GM23338 (cell line): ENCODE measurements at regions not wholly inside any gene's neighbourhood (a gene's known extent, or its start where the extent isn't known, plus 50 kb on each side); places are given as distances from the start of the nearest gene placed in this dataset.
"Not testable (repeated sequence)": the region's sequence is repeated elsewhere in the genome, so short reads cannot be mapped to it uniquely, and the experiment has no call there.

Experiments used
- ATAC-seq: fragments of 200-7000 bp; cut with Tn5 transposase; 3 replicates; pipeline ENCODE4 v1.9.1; 2020
- DNase-seq: peaks from one replicate; pipeline ENCODE4 v3.0.0-alpha.2; 2015; ENCODE audit warnings: low spot score
- H2AFZ ChIP-seq: fragments of 200-600 bp; sonication (generic); 2 replicates; pipeline ENCODE4 v1.8.0; 2016; ENCODE audit warnings: antibody characterized with exemption, mild to moderate bottlenecking, moderate library complexity
- H3F3A ChIP-seq: fragments of 200-600 bp; sonication (generic); replicated peaks from 2 replicates; pipeline ENCODE4 v1.8.0; 2017; ENCODE audit warnings: antibody characterized with exemption, mixed run types, low read depth
- H3K27ac ChIP-seq: fragments of 200-600 bp; sonication (generic); 2 replicates; pipeline ENCODE4 v1.6.1; 2016; ENCODE audit warnings: low read depth
- H3K27me3 ChIP-seq: fragments of 200-600 bp; sonication (generic); 2 replicates; pipeline ENCODE4 v1.8.0; 2016; ENCODE audit warnings: mild to moderate bottlenecking, mixed run types, moderate library complexity; ENCODE audit not compliant: insufficient read depth
- H3K36me3 ChIP-seq: fragments of 200-600 bp; sonication (generic); 2 replicates; pipeline ENCODE4 v1.8.0; 2016; ENCODE audit warnings: mild to moderate bottlenecking; ENCODE audit not compliant: insufficient read depth
- H3K4me1 ChIP-seq: fragments of 200-600 bp; sonication (generic); 2 replicates; pipeline ENCODE4 v1.8.0; 2016; ENCODE audit warnings: mild to moderate bottlenecking, moderate library complexity; ENCODE audit not compliant: insufficient read depth
- H3K4me2 ChIP-seq: fragments of 200-600 bp; sonication (generic); 2 replicates; pipeline ENCODE4 v1.7.1; 2017; ENCODE audit warnings: mixed run types
- H3K4me3 ChIP-seq: fragments of 200-600 bp; sonication (generic); 2 replicates; pipeline ENCODE4 v1.6.1; 2016; ENCODE audit warnings: mixed run types
- H3K79me2 ChIP-seq: fragments of 200-600 bp; sonication (generic); replicated peaks from 2 replicates; pipeline ENCODE4 v1.8.0; 2017; ENCODE audit warnings: mild to moderate bottlenecking; ENCODE audit not compliant: insufficient read depth
- H3K9me2 ChIP-seq: fragments of 200-600 bp; sonication (generic); 2 replicates; pipeline ENCODE4 v1.8.0; 2017; ENCODE audit not compliant: insufficient read depth
- H4K20me1 ChIP-seq: fragments of 200-600 bp; sonication (generic); replicated peaks from 2 replicates; pipeline ENCODE4 v1.8.0; 2017; ENCODE audit warnings: mild to moderate bottlenecking; ENCODE audit not compliant: insufficient read depth
- H3K27ac Mint-ChIP-seq: 2 replicates; pipeline ENCODE4 v1.8.0; 2020; ENCODE audit warnings: inconsistent platforms, mild to moderate bottlenecking, moderate library complexity, mixed read lengths
- H3K27me3 Mint-ChIP-seq: 3 replicates; pipeline ENCODE4 v1.8.0; 2022; ENCODE audit warnings: low read depth, mild to moderate bottlenecking, moderate library complexity, mixed read lengths, inconsistent platforms; ENCODE audit not compliant: insufficient read depth, poor library complexity
- H3K36me3 Mint-ChIP-seq: 3 replicates; pipeline ENCODE4 v1.8.0; 2021; ENCODE audit warnings: low read depth, mild to moderate bottlenecking, inconsistent platforms, moderate library complexity, mixed read lengths
- H3K4me1 Mint-ChIP-seq: 3 replicates; pipeline ENCODE4 v1.8.0; 2020; ENCODE audit warnings: mild to moderate bottlenecking, inconsistent platforms, mixed read lengths
- H3K4me3 Mint-ChIP-seq: 3 replicates; pipeline ENCODE4 v1.8.0; 2021; ENCODE audit warnings: moderate library complexity, mild to moderate bottlenecking, inconsistent platforms, mixed read lengths
- H3K9me3 Mint-ChIP-seq: 3 replicates; pipeline ENCODE4 v1.8.0; 2020; ENCODE audit warnings: moderate library complexity, mild to moderate bottlenecking, inconsistent platforms, mixed read lengths
- CREB1 ChIP-seq: fragments of 250-450 bp; sonication (Bioruptor Pico); IDR thresholded peaks from 2 replicates; pipeline ENCODE4 v1.5.0; 2020; ENCODE audit warnings: low read depth, mild to moderate bottlenecking, moderate library complexity
- ETS1 ChIP-seq: IDR thresholded peaks from 2 replicates; pipeline ENCODE4 v1.6.1; 2016; ENCODE audit warnings: antibody characterized with exemption
- EZH2 ChIP-seq: fragments of 200-600 bp; sonication (generic); IDR thresholded peaks from one replicate; pipeline ENCODE4 v1.8.0; 2017; ENCODE audit warnings: antibody characterized with exemption, mild to moderate bottlenecking, low read depth; ENCODE audit not compliant: unreplicated experiment
- JUNB ChIP-seq: IDR thresholded peaks from one replicate; pipeline ENCODE4 v1.6.1; 2016; ENCODE audit warnings: antibody characterized with exemption; ENCODE audit not compliant: unreplicated experiment
- NANOG ChIP-seq: IDR thresholded peaks from 2 replicates; pipeline ENCODE4 v1.6.1; 2016; ENCODE audit warnings: antibody characterized with exemption, borderline replicate concordance
- ZNF114 ChIP-seq: fragments of 250-450 bp; sonication (Bioruptor Pico); IDR thresholded peaks from 2 replicates; pipeline ENCODE4 v1.5.0; 2020; ENCODE audit warnings: mild to moderate bottlenecking, moderate library complexity
- ZNF331 ChIP-seq: fragments of 250-450 bp; sonication (Bioruptor Pico); IDR thresholded peaks from 2 replicates; pipeline ENCODE4 v1.5.0; 2020; ENCODE audit warnings: low read depth, mild to moderate bottlenecking, moderate library complexity
- TF ChIP-seq, protein P1 (sequence below): fragments of 250-450 bp; sonication (Bioruptor Pico); IDR thresholded peaks from 2 replicates; pipeline ENCODE4 v1.5.0; 2020; ENCODE audit warnings: mild to moderate bottlenecking, moderate library complexity
- TF ChIP-seq, protein P2 (sequence below): IDR thresholded peaks from one replicate; pipeline ENCODE4 v1.6.1; 2018; ENCODE audit warnings: antibody characterized with exemption; ENCODE audit not compliant: unreplicated experiment

DNA sequence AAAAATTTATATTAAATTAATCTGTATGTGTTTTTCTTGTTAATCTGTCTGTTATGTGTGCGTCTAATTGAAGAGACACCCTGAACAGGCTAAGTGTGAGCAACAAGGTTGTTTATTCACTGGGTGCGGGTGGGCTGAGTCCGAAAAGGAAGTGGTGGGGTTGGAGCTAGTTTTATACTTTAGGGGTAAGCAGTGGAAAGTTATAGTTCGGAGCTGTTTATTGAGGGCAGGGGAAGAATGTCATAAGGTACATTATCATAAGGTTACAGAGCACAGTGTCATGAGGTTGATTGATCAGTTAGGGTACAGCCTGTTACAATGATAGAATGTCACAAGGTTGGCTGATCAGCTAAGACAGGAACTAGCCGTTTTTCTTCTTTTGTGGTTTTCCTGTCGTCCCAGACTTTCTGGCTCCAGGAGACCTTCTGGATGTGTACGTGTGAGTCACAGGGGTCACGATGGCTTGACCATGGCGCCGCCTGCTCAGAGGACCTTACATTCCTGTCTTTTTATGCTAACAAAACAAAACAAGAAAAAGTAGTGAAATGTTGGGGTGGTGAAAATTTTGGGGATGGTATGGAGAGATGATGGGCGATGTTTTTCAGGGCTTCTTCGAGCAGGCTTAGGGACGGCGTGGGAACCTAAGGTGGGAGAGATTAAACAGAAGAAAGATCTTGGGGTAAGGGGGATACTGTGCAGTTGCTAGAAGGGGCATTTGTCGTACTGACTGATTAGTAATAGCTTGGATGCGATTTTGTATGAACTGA, 754.0 kb upstream of the ADGRB3 start:
- H3K9me3 Mint-ChIP-seq, result peaks cover 14% of the 10 kb centered on the region; the same call in 2 of the 3 replicates
- ATAC-seq, result no peak
- peaks cover 6% of the 10 kb centered on the region; the same call in 2 of the 3 replicates for H3K4me1 Mint-ChIP-seq
- no peaks in the 10 kb centered on the region for H3K27me3 Mint-ChIP-seq
- Histone ChIP-seq H3K27ac (no peak overlapping the region), H3K9me2 (peaks cover 15% of the 10 kb centered on the region; the same call in 1 of the 2 replicates), H3K4me2 (no peak overlapping the region), H3K4me1 (peaks cover 4% of the 10 kb centered on the region; the same call in 1 of the 2 replicates), H3K79me2 (no peaks in the 10 kb centered on the region), H3F3A (no peaks in the 10 kb centered on the region), H3K27me3 (no peaks in the 10 kb centered on the region), H4K20me1 (no peaks in the 10 kb centered on the region), H3K36me3 (0 out of 2 replicates have a peak, but pooled peaks cover 4% of the 10 kb centered on the region), H2AFZ (no peak overlapping the region), H3K4me3 (no peak overlapping the region)
- no peak for DNase-seq
- no peak overlapping the region for H3K4me3 Mint-ChIP-seq
- no peak overlapping the region for H3K27ac Mint-ChIP-seq
- TF ChIP-seq, protein P1, sequence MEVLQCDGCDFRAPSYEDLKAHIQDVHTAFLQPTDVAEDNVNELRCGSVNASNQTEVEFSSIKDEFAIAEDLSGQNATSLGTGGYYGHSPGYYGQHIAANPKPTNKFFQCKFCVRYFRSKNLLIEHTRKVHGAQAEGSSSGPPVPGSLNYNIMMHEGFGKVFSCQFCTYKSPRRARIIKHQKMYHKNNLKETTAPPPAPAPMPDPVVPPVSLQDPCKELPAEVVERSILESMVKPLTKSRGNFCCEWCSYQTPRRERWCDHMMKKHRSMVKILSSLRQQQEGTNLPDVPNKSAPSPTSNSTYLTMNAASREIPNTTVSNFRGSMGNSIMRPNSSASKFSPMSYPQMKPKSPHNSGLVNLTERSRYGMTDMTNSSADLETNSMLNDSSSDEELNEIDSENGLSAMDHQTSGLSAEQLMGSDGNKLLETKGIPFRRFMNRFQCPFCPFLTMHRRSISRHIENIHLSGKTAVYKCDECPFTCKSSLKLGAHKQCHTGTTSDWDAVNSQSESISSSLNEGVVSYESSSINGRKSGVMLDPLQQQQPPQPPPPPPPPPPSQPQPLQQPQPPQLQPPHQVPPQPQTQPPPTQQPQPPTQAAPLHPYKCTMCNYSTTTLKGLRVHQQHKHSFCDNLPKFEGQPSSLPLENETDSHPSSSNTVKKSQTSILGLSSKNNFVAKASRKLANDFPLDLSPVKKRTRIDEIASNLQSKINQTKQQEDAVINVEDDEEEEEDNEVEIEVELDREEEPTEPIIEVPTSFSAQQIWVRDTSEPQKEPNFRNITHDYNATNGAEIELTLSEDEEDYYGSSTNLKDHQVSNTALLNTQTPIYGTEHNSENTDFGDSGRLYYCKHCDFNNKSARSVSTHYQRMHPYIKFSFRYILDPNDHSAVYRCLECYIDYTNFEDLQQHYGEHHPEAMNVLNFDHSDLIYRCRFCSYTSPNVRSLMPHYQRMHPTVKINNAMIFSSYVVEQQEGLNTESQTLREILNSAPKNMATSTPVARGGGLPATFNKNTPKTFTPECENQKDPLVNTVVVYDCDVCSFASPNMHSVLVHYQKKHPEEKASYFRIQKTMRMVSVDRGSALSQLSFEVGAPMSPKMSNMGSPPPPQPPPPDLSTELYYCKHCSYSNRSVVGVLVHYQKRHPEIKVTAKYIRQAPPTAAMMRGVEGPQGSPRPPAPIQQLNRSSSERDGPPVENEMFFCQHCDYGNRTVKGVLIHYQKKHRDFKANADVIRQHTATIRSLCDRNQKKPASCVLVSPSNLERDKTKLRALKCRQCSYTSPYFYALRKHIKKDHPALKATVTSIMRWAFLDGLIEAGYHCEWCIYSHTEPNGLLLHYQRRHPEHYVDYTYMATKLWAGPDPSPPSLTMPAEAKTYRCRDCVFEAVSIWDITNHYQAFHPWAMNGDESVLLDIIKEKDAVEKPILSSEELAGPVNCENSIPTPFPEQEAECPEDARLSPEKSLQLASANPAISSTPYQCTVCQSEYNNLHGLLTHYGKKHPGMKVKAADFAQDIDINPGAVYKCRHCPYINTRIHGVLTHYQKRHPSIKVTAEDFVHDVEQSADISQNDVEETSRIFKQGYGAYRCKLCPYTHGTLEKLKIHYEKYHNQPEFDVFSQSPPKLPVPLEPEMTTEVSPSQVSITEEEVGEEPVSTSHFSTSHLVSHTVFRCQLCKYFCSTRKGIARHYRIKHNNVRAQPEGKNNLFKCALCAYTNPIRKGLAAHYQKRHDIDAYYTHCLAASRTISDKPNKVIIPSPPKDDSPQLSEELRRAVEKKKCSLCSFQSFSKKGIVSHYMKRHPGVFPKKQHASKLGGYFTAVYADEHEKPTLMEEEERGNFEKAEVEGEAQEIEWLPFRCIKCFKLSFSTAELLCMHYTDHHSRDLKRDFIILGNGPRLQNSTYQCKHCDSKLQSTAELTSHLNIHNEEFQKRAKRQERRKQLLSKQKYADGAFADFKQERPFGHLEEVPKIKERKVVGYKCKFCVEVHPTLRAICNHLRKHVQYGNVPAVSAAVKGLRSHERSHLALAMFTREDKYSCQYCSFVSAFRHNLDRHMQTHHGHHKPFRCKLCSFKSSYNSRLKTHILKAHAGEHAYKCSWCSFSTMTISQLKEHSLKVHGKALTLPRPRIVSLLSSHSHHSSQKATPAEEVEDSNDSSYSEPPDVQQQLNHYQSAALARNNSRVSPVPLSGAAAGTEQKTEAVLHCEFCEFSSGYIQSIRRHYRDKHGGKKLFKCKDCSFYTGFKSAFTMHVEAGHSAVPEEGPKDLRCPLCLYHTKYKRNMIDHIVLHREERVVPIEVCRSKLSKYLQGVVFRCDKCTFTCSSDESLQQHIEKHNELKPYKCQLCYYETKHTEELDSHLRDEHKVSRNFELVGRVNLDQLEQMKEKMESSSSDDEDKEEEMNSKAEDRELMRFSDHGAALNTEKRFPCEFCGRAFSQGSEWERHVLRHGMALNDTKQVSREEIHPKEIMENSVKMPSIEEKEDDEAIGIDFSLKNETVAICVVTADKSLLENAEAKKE, result no peak
- TF ChIP-seq ETS1 (no peak), CREB1 (CRISPR knock-in tag) (no peak), JUNB (no peak), EZH2 (no peak), ZNF114 (CRISPR knock-in tag) (no peak), NANOG (no peak), ZNF331 (CRISPR knock-in tag) (no peak)
- TF ChIP-seq, protein P2, sequence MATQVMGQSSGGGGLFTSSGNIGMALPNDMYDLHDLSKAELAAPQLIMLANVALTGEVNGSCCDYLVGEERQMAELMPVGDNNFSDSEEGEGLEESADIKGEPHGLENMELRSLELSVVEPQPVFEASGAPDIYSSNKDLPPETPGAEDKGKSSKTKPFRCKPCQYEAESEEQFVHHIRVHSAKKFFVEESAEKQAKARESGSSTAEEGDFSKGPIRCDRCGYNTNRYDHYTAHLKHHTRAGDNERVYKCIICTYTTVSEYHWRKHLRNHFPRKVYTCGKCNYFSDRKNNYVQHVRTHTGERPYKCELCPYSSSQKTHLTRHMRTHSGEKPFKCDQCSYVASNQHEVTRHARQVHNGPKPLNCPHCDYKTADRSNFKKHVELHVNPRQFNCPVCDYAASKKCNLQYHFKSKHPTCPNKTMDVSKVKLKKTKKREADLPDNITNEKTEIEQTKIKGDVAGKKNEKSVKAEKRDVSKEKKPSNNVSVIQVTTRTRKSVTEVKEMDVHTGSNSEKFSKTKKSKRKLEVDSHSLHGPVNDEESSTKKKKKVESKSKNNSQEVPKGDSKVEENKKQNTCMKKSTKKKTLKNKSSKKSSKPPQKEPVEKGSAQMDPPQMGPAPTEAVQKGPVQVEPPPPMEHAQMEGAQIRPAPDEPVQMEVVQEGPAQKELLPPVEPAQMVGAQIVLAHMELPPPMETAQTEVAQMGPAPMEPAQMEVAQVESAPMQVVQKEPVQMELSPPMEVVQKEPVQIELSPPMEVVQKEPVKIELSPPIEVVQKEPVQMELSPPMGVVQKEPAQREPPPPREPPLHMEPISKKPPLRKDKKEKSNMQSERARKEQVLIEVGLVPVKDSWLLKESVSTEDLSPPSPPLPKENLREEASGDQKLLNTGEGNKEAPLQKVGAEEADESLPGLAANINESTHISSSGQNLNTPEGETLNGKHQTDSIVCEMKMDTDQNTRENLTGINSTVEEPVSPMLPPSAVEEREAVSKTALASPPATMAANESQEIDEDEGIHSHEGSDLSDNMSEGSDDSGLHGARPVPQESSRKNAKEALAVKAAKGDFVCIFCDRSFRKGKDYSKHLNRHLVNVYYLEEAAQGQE, result no peak
- peaks cover 12% of the 10 kb centered on the region for H3K36me3 Mint-ChIP-seq

GRCh38 chr6:67880343-67880742, 754.7 kb upstream of the ADGRB3 start:
- not testable (repeated sequence) for H3K27me3 Mint-ChIP-seq, DNase-seq, H3K4me3 ChIP-seq, H2AFZ ChIP-seq, H3K27ac Mint-ChIP-seq, H4K20me1 ChIP-seq, H3K4me1 Mint-ChIP-seq, H3K4me1 ChIP-seq, H3K27ac ChIP-seq, H3K9me2 ChIP-seq, H3K27me3 ChIP-seq, H3K36me3 ChIP-seq, ATAC-seq, H3K4me3 Mint-ChIP-seq, H3K79me2 ChIP-seq, H3F3A ChIP-seq, H3K4me2 ChIP-seq
- Mint-ChIP-seq H3K36me3 (peaks cover 16% of the 10 kb centered on the region), H3K9me3 (peaks cover 17% of the 10 kb centered on the region; the same call in 2 of the 3 replicates)
